ENCODE measurements at regions not wholly inside any gene's neighbourhood (a gene's known extent, or its start where the extent isn't known, plus 50 kb on each side); places are given as distances from the start of the nearest gene placed in this dataset.
"Not testable (repeated sequence)": the region's sequence is repeated elsewhere in the genome, so short reads cannot be mapped to it uniquely, and the experiment has no call there.

GRCh38 chr17:5730373-5730772 is 146.1 kb upstream of the NLRP1 start:
- CTCF ChIA-PET = no interaction called here
- POLR2A ChIA-PET = no interaction called here

GRCh38 chr17:5740937-5741336 is 156.6 kb upstream of the NLRP1 start:
- ChIA-PET CTCF (no interaction called here), POLR2A (no interaction called here)

DNA sequence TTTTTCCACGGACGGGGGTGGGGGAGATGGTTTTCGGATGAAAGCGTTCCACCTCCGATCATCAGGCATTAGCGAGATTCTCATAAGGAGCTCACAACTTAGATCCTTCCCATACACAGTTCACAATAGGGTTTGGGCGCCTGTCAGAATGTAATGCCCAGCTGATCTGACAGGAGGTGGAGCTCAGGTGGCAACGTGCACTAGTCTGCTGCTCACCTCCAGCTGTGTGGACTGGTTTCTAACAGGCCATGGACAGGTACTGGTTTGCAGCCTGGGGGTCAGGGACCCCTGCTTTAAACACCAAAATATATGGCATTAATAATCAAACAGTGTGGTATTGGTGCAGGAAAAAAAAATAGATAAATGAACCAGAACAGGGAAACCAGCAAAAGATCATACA is 157.5 kb upstream of the NLRP1 start:
- CTCF ChIA-PET = no interaction called here
- POLR2A ChIA-PET = no interaction called here

DNA sequence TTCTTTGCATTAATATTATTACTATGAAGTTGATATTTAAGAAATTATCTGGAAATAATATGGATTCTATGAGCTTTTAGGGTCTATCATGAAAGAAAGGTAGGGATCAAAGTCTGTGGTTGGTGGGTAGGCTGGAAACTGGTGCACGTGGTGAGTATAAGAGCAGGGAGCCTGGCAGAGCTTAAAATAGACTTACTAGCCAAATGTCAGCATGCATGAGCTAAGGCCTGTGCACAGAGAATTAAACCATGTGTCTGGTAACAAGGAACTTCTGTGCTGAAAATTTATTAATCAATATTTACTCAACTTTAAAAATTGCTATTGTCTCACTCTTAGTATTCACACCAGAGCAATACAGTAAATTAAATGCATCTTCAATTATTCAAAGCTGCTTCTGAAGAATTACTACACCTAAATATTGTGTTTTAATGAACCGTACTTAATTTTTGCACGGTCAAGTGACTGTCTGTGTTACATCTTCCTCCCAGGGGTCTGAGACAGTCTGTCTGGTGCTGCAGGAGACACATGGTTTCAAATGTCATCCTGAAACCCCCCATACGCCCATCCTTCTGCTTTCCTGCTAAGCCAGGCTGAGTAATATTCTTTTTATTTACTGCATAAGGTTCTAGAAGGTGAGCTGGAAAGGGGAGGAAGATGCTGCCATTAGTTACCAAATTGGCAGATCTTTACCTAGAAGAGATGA is 161.0 kb upstream of the NLRP1 start:
- POLR2A ChIA-PET = no interaction called here
- CTCF ChIA-PET = no interaction called here

DNA sequence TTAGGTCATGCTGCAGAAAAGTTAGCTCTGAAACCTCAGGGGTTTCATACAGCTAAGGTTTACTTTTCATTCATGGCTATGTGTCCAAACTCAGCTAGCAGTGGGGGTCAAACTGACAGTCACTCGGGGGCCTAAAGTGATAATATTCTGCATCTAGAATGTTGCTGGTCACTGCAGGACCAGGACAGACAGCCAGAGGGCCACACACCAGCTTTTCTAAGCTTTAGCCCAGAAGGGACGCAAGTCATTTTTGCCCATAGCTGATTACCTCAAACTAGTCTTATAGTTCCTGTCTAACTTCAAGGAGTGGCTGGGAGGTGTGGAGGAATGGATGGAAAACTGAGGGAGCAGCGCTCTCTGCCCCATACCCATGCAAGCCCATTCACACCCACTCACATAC is 163.0 kb upstream of the NLRP1 start:
- CTCF ChIA-PET = no interaction called here
- POLR2A ChIA-PET = no interaction called here

GRCh38 chr17:5747964-5748363 is 163.7 kb upstream of the NLRP1 start:
- POLR2A ChIA-PET = no interaction called here

DNA sequence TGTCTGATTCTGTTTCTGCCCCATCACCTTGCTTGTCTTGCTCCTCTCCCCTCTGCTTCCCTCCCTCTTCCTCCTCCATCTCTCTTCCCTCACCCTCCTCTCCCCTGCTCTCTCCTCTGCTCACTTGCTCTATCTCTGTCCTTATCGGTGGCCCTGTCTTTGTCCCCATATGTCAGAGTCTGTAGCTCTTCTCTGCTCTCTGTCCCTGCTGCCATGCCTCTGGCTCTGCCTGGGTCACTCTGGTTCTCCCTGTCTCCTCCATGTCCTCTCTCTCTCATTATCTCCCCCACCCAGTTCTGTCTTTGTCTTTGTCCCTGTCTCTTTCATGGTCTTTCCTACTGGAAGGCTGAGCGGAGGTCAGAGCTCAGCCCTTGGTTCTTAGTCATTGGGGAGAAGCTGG is 169.1 kb upstream of the NLRP1 start:
- ChIA-PET CTCF (no interaction called here), POLR2A (no interaction called here)

More at GRCh38 chr17:5747964-5748363, 163.7 kb upstream of the NLRP1 start:
- CTCF ChIA-PET = interaction anchor here (0.7 kb wide), 1 partner anchor 665 kb away, joined by 3 read pairs; no protein-coding TSS in a partner anchor

DNA sequence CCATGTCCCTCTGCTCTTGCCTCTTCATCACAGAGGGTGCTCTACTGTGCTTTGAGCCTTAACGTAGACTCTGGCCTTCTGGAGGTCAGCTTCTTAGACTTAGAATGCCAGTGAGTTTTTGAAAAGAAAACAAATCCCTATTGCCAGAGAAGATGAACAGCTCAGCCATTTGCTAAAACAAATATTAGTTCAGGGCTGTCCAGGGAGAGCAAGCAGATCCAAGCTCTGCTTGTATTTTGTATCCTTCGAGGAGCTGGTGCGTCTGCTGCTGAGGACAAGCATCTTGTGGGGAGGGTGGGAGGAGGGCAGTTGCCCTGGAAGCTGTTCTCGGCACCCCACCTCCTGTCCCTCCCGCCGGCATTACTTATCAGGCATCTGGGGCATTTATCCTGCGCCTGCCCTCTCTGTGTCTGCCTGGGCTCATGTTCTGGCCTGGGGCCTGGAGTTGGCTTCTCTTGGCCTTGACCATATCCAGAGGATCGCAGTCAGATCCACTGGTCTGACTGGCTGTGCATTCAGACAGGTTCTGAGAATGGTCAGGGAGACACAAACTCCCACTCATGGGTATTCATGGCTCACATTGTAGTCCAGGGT is 173.1 kb upstream of the NLRP1 start:
- CTCF ChIA-PET = no interaction called here
- POLR2A ChIA-PET = no interaction called here

DNA sequence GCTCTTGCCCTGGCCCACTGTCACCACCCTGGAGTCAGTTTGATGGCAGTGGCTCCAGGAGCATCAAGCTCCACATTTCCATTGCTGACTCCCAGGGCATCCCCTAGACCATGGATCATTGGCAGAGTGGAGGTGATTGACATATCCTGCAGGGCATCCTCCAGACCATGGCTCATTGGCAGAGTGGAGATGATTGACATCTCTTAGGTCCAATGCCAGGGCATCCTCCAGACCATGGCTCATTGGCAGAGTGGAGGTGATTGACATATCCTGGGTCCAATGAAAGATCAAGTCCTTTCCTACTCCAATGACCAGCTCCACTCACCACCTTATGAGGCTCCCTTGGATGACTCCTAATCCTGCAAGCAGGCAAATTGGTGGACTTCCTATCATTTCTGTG is 174.3 kb upstream of the NLRP1 start:
- ChIA-PET POLR2A (no interaction called here), CTCF (no interaction called here)

GRCh38 chr17:5759501-5759925 is 175.2 kb upstream of the NLRP1 start:
- POLR2A ChIA-PET = no interaction called here
- CTCF ChIA-PET = no interaction called here

DNA sequence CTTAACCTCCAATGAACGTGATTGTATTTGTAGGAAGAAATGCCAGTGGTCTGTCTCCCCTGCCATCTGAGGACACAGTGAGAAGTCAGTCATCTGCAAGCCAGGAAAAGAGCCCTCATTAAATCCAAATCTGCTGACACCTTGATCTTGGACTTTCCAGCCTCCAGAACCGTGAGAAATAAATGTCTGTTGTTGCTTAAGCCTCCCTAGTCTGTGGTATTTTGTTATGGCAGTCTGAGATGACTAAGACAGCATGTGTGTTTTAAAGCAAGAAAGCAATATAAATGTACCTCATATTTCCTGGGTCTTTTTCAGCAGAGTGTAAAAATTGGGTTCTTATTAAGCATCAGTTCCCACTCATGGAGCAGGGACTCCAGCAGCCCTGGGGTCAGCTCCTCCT is 177.9 kb upstream of the NLRP1 start:
- ChIA-PET CTCF (no interaction called here), POLR2A (no interaction called here)

DNA sequence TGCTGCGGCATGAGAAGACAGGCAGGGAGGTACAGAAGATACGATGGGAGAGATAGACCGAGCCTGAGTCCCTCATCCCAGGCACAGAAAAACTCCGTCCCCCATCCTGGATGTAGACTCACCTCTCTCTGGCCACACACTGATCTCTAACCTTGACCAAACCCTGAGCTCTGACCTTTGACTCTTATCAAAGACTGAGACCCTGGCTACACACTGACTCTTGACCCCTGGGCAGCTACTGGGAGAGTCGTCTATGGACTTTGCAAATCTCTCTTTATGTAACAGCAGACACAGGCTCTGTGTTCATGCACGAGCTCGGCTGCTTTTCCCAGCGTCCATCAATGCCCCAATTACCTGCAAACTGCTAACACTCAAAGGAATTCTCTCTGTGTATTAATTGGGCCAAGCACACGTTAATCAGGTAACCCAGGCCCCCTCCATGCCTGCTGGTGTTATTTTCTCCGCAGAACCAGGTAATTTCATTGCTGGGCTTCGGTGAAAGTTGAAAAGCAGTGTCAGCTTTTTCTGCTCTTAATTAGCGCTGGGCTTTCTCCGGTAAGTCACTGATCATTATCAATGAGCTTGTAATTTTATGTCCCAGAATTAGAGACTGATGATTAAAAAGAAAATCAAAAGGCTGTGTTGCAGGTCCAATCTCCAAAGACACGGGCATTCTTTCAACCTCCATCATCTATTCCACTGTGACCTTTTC is 179.4 kb upstream of the NLRP1 start:
- POLR2A ChIA-PET = no interaction called here

GRCh38 chr17:5769593-5770354 is 185.5 kb upstream of the NLRP1 start:
- CTCF ChIA-PET = no interaction called here
- POLR2A ChIA-PET = no interaction called here

More for the DNA sequence above, 179.4 kb upstream of the NLRP1 start:
- CTCF ChIA-PET = no interaction called here

DNA sequence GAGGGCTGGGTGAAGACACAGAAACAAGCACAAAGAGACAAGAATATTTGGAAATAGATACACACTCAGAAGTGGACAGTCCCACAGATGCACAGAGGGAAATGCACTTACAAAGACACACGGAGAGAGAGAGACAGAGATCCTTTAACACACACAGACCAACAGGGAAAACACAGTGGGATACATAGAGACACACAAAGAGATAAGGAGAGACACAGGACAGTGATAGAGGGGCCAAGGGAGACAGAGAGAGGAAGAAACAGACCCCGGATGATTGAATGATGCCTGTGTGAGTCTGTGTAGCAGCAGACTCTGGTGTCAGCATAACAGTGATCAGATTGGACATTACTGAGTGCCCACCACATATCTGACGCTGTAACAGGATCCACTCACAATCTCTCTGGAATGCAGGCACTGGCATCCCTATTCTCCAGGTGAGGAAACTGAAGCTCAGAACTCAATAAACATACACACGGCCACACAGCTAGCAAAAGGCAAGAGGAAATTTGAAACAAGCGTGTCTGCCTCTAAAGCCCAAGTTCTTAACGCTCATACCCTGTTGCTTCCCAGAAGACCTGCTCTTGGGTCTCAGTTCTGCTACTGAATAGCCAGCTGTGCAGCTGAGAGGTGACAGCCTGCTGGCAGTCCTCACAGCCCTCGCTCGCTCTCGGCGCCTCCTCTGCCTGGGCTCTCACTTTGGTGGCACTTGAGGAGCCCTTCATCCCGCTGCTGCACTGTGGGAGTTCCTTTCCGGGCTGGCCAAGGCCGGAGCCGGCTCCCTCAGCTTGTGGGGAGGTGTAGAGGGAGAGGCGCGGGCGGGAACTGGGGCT is 186.3 kb upstream of the NLRP1 start:
- POLR2A ChIA-PET = no interaction called here
- CTCF ChIA-PET = no interaction called here

GRCh38 chr17:5771271-5771577 is 186.9 kb upstream of the NLRP1 start:
- POLR2A ChIA-PET, CTCF ChIA-PET: not testable (repeated sequence)

DNA sequence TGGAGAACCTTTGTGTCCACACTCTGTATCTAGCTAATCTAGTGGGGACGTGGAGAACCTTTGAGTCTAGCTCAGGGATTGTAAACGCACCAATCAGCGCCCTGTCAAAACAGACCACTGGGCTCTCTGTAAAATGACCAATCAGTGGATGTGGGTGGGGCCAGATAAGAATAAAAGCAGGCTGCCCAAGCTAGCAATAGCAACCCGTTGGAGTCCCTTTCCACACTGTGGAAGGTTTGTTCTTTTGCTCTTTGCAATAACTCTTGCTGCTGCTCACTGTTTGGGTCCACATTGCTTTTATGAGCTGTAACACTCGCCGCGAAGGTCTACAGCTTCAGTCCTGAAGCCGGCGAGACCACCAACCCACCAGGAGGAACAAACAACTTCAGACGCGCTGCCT is 187.7 kb upstream of the NLRP1 start:
- POLR2A ChIA-PET, CTCF ChIA-PET: not testable (repeated sequence)

GRCh38 chr17:5772720-5773119 is 188.4 kb upstream of the NLRP1 start:
- POLR2A ChIA-PET = no interaction called here
- CTCF ChIA-PET = no interaction called here

DNA sequence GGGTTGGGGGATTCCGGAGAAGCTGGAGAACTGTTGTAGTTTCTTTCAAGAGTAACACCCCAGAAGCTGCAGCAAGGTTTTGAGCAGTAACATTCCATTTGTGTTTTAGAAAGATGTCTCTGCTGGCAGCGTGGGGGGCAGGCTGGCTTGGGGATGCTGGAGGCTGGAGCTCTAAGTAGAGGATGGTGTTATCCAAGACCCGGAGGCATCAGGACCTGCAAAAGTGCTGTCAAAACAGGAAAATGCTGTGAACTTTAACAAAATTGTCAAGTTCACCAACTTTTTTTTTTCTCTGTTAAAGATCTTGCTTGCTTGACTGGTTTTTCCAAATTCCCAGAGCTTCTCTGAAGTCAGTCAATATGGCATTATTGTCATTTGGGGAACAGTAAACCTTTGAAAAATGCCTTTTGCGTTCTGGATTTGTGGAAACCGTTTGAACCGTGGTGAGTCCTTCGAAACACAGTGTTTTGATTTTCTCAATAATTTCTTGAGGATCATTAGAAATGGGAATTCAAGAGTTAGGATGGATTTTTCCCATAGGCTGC is 189.6 kb upstream of the NLRP1 start:
- POLR2A ChIA-PET = no interaction called here

DNA sequence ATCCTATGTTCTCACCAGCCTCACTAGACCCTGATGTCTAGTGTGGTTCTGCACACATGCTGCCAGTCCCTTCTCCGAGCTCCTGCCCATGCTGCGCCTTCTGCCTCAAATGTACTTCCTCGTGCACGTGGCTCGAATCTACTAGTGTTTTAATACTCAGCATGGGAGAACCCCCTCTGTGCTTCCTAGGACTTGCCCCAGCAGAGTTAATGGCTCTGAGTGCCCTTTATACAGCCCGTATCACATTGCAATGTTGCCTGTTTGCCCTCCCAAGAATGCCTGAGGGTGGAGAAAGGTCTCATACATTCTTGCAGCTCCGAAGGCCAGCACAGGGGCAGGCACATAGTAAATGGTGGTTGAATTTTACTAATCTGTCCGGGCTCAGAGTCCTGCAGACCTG is 190.8 kb upstream of the NLRP1 start:
- ChIA-PET CTCF (no interaction called here), POLR2A (no interaction called here)

More for the DNA sequence above, 189.6 kb upstream of the NLRP1 start:
- CTCF ChIA-PET = no interaction called here

DNA sequence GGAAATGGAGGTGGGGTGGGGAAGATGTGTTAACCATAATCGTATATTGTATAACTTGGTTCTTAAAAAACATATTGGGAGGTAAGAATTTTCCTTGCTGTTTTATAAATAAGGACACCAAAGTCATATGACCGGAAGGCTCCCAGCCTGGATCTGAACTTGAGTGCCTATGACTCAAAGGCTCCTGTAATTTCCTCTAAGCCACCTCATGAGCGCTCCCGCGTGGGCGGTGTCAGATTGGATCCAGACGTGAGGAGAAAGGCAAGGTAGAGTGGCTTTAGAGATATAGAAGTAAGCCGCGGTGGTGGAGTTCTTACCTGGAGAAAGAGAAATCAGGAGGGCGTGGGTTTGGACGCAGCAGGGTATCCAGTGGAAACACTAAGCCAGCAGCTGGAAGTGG is 196.2 kb upstream of the NLRP1 start:
- ChIA-PET POLR2A (no interaction called here), CTCF (no interaction called here)
